Keratinocyte (primary cell): ENCODE measurements at regions not wholly inside any gene's neighbourhood (a gene's known extent, or its start where the extent isn't known, plus 50 kb on each side); places are given as distances from the start of the nearest gene placed in this dataset.

Experiments
- CTCF ChIP-seq, 3 experiments: IDR thresholded peaks in 1 of 3; conservative IDR thresholded peaks in 1 of 3; optimal IDR thresholded peaks in 1 of 3; 2 replicates in 2 of 3; 3 replicates in 1 of 3; pipeline versions ENCODE3 to v1.5.1; 2011; ENCODE audit warnings: low read length in 3 of 3, mild to moderate bottlenecking in 3 of 3, moderate library complexity in 2 of 3, control low read depth in 1 of 3, inconsistent platforms in 1 of 3; ENCODE audit not compliant: insufficient read depth in 2 of 3; ENCODE audit errors: extremely low read depth in 1 of 3
- EZH2 ChIP-seq: IDR thresholded peaks from one replicate; pipeline ENCODE4 v1.6.1; 2012; ENCODE audit warnings: inconsistent platforms, mild to moderate bottlenecking, low read length, moderate library complexity

GRCh38 chr20:19953606-19954005 is 63.6 kb upstream of the NAA20 start:
- TF ChIP-seq CTCF (optimal IDR thresholded peaks at IDR 0.05 in 1 of 3, IDR thresholded peaks at IDR 0.05 in 1 of 3, conservative IDR thresholded peaks at IDR 0.05 in 1 of 3; ENCODE audit: extremely low read depth in 1 of 3, insufficient read depth in 2 of 3, low read length in 3 of 3) (no peak), EZH2 (no peak)
